Cardiac muscle cell (in vitro differentiated cells and primary cell): ENCODE measurements at regions not wholly inside any gene's neighbourhood (a gene's known extent, or its start where the extent isn't known, plus 50 kb on each side); places are given as distances from the start of the nearest gene placed in this dataset.
"Not testable (repeated sequence)": the region's sequence is repeated elsewhere in the genome, so short reads cannot be mapped to it uniquely, and the experiment has no call there.

ENCODE experiments used
- DNase-seq, 2 donors: peaks; one replicate each; pipeline versions ENCODE4 v3.0.0 to v3.0.0-alpha.2; 2010 to 2017; ENCODE audit warnings: low read depth in 1 of 2, low spot score in 1 of 2
- H3K27ac ChIP-seq: fragments of 200-600 bp; sonication (generic); 2 replicates; pipeline ENCODE4 v1.5.1; 2016
- H3K27me3 ChIP-seq: fragments of 200-600 bp; sonication (generic); 2 replicates; pipeline ENCODE4 v1.6.0; 2016; ENCODE audit warnings: control low read depth
- H3K36me3 ChIP-seq: fragments of 200-600 bp; sonication (generic); 2 replicates; pipeline ENCODE4 v1.5.1; 2016; ENCODE audit warnings: control low read depth
- H3K4me1 ChIP-seq: fragments of 200-600 bp; sonication (generic); 2 replicates; pipeline ENCODE4 v1.8.1; 2017; ENCODE audit warnings: low read depth, mild to moderate bottlenecking, mixed run types
- H3K4me3 ChIP-seq: fragments of 200-600 bp; sonication (generic); 2 replicates; pipeline ENCODE4 v1.5.1; 2016; ENCODE audit warnings: mild to moderate bottlenecking
- H3K9me3 ChIP-seq: fragments of 200-600 bp; sonication (generic); 2 replicates; pipeline ENCODE4 v1.5.1; 2017; ENCODE audit warnings: low read depth, mild to moderate bottlenecking, control low read depth
- TF ChIP-seq, protein P1 (sequence below): IDR thresholded peaks from 2 replicates; pipeline ENCODE4 v1.5.1; 2012; ENCODE audit warnings: low read depth, mild to moderate bottlenecking, low read length

DNA sequence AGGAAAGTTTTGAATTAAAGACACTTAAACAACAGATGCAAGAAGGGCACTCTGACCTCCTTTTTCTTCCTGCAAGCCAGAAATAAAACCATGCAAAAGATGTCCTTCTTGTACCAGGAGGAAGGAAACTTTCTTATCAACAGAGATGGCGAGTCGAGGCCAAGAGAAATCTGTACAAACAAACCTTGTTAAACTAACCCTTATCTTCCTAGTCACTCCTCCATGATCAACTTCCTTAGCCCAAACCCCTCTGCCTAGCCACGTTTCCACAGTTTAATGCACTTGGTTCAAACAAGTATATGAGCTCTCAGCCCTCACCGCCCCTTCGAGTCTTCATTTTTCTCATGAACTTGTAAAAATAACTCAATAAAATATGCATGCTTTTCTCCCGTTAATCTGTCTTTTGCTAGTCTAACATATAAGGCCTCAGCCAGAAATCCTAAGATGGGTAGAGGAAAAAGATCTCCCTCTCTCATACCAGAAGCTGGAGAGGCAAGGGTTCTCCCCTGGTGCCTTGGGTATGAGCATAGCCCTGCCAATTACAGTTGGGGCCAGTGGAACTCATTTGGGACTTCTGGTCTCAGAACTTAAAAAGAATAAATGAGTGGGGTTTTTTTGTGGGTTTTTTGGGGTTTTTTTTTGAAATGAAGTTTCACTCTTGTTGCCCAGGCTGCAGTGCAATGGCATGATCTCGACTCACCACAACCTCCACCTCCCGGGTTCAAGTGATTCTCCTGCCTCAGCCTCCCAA, 141.7 kb upstream of the SOD1 start:
- Histone ChIP-seq H3K27ac (no peak overlapping the region), H3K27me3 (no peaks in the 10 kb centered on the region), H3K4me3 (no peak overlapping the region), H3K9me3 (no peaks in the 10 kb centered on the region), H3K4me1 (no peaks in the 10 kb centered on the region), H3K36me3 (no peaks in the 10 kb centered on the region)
- no peak for DNase-seq
- TF ChIP-seq, protein P1, sequence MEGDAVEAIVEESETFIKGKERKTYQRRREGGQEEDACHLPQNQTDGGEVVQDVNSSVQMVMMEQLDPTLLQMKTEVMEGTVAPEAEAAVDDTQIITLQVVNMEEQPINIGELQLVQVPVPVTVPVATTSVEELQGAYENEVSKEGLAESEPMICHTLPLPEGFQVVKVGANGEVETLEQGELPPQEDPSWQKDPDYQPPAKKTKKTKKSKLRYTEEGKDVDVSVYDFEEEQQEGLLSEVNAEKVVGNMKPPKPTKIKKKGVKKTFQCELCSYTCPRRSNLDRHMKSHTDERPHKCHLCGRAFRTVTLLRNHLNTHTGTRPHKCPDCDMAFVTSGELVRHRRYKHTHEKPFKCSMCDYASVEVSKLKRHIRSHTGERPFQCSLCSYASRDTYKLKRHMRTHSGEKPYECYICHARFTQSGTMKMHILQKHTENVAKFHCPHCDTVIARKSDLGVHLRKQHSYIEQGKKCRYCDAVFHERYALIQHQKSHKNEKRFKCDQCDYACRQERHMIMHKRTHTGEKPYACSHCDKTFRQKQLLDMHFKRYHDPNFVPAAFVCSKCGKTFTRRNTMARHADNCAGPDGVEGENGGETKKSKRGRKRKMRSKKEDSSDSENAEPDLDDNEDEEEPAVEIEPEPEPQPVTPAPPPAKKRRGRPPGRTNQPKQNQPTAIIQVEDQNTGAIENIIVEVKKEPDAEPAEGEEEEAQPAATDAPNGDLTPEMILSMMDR, result no peak

DNA sequence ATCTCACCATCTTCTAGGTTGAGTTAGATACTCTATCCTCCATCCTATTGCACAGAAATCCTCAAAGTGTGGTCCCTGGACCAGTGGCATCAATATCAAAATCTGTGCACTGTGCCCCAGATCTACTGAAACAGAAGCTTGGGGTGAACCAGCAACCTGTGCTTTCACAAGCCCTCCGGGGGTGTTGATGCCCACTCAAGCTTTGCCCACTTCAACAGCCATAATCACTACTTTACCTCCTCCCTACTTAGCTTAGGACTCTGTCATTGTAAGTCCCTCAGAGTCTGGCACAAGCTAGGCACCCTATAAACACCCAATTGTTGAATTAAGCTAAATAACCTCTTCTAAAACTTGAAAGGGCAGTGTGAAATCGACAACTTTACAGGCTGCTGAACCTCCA, 144.2 kb upstream of the SOD1 start:
- H3K4me3 ChIP-seq, result no peak overlapping the region

DNA sequence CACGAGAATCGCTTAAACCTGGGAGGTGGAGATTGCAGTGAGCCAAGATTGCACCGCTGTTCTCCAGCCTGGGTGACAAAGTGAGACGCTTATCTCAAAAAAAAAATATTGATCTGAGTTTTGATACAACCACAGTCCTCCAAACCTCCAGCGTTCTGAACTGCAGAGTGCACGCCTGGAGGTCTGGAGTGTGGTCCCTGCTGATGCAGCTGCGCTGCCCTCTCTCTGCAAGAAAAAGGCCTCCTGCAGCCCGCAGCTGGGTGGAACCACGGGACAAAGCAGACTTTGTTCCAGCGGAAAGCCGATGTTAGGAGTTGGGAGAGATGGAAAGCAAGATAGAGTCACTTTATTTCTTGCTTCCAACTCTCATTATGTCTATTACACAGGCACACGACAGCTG, 144.9 kb upstream of the SOD1 start:
- no peak overlapping the region for H3K4me3 ChIP-seq
- TF ChIP-seq, protein P1, result peak; percentile 23
- H3K9me3 ChIP-seq, result no peaks in the 10 kb centered on the region
- H3K4me1 ChIP-seq, result no peaks in the 10 kb centered on the region
- H3K27me3 ChIP-seq, result no peaks in the 10 kb centered on the region
- DNase-seq, result peak; percentile 14 to 20
- no peak overlapping the region for H3K27ac ChIP-seq
- no peaks in the 10 kb centered on the region for H3K36me3 ChIP-seq

More for the DNA sequence above, 144.2 kb upstream of the SOD1 start:
- Histone ChIP-seq H3K9me3 (no peaks in the 10 kb centered on the region), H3K27me3 (no peaks in the 10 kb centered on the region), H3K36me3 (no peaks in the 10 kb centered on the region), H3K4me1 (no peaks in the 10 kb centered on the region), H3K27ac (no peak overlapping the region)
- TF ChIP-seq, protein P1, result no peak
- no peak for DNase-seq

DNA sequence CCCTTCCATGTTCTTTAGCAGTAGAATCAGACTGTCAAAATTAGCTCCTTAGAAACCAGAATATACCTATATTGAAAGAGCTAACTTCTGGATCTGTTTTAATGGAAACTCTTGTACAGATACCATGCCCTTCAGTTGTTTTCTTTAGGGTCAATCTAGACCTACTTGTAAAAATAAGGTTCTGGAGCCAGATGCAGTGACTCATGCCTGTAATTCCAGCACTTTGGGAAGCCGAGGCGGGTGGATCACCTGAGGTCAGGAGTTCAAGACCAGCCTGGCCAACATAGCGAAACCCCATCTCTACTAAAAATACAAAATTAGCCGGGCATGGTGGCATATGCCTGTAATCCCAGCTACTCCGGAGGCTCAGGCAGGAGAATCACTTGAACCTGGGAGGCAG, 146.0 kb upstream of the SOD1 start:
- H3K36me3 ChIP-seq, H3K27me3 ChIP-seq, H3K4me1 ChIP-seq, H3K4me3 ChIP-seq, H3K27ac ChIP-seq, H3K9me3 ChIP-seq, DNase-seq: not testable (repeated sequence)

DNA sequence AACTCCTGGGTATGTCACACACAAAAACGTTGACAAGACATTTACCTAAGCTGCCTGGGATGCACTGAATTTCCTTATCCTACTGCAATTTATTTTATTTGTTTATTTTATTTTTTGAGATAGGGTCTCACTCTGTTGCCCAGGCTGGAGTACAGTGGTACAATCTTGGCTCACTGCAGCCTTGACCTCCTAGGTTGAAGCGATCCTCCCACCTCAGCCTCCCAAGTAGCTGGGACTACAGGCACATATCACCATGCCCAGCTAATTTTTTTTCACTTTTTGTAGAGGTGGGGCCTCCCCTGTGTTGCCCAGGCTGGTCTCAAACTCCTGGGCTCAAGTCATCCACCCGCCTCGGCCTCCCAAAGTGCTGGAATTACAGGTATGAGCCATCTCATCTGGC, 147.5 kb upstream of the SOD1 start:
- DNase-seq, H3K27ac ChIP-seq, H3K36me3 ChIP-seq, H3K9me3 ChIP-seq, H3K4me1 ChIP-seq, H3K27me3 ChIP-seq, H3K4me3 ChIP-seq: not testable (repeated sequence)

DNA sequence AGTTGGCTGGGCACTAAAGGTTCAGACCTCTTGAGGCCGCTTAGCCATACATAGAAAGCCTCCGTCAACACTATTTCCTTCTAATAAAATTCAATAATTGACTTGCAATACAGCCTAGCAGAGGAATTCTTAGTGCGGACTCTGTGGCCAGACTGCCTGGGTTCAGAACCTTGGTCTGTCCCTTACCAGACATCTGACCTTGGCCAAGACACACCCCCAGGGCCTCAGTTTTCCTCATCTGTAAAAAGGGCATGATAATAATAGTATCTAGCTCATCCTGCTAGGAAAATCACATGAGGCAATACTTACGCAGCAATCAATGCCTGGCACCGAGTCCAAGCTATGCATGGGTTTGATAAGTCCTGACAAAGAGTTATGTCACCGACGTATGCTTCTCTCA, 148.2 kb upstream of the SOD1 start:
- no peak overlapping the region for H3K4me3 ChIP-seq
- H3K9me3 ChIP-seq, result no peaks in the 10 kb centered on the region
- H3K27ac ChIP-seq, result no peak overlapping the region
- TF ChIP-seq, protein P1, result no peak
- DNase-seq, result no peak
- no peaks in the 10 kb centered on the region for H3K4me1 ChIP-seq
- H3K27me3 ChIP-seq, result no peaks in the 10 kb centered on the region
- H3K36me3 ChIP-seq, result no peaks in the 10 kb centered on the region
